HCT116 (cell line): ENCODE measurements at regions not wholly inside any gene's neighbourhood (a gene's known extent, or its start where the extent isn't known, plus 50 kb on each side); places are given as distances from the start of the nearest gene placed in this dataset.

Experiments used
- CBX3 ChIP-seq: IDR thresholded peaks from 2 replicates; pipeline ENCODE4 v1.6.1; 2012; ENCODE audit warnings: low read depth
- EZH2 ChIP-seq: fragments of 200-600 bp; sonication (generic); IDR thresholded peaks from 2 replicates; pipeline ENCODE4 v1.6.1; 2017; ENCODE audit warnings: antibody characterized with exemption, mixed run types
- YY1 ChIP-seq: IDR thresholded peaks from 2 replicates; pipeline ENCODE4 v1.6.1; 2011; ENCODE audit warnings: low read length, low read depth, moderate library complexity, mild to moderate bottlenecking; ENCODE audit not compliant: insufficient replicate concordance; ENCODE audit errors: extremely low read depth

DNA sequence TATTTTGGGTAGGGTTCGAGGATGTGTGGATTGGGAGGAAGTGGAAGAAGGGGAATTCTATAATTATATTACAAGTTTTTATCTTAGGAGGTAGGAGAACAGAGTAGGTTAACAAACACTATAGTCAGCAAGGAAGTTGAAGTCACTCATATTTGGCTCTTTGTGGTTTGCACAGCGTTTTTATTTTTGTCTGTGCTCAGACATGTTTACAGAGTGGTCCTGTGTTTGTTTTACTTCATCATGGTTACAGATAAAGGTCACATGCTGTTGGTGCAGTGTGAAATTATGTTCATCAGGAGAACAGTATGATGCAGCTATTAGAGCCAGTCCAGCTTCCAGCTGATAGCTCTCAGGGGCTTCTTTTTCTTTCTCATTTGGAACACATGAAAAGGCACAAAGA, 299.9 kb upstream of the SFRP2 start:
- TF ChIP-seq EZH2, result no peak
- TF ChIP-seq YY1, result no peak
- no peak for TF ChIP-seq CBX3
